Fibroblast of lung (primary cell): ENCODE measurements at regions not wholly inside any gene's neighbourhood (a gene's known extent, or its start where the extent isn't known, plus 50 kb on each side); places are given as distances from the start of the nearest gene placed in this dataset.

Experiments used
- EZH2 ChIP-seq: IDR thresholded peaks from 2 replicates; pipeline ENCODE4 v1.5.1; 2012; ENCODE audit warnings: low read length, control low read depth, mild to moderate bottlenecking; ENCODE audit errors: missing control alignments
- TF ChIP-seq, protein P1 (sequence below), 2 donors: IDR thresholded peaks in 1 of 2; conservative IDR thresholded peaks in 1 of 2; 1 replicate in 1 of 2; 2 replicates in 1 of 2; pipeline ENCODE4 v1.5.1; 2011 to 2012; ENCODE audit warnings: low read length in 2 of 2, control low read depth in 1 of 2, inconsistent platforms in 1 of 2, low read depth in 1 of 2, mild to moderate bottlenecking in 1 of 2

DNA sequence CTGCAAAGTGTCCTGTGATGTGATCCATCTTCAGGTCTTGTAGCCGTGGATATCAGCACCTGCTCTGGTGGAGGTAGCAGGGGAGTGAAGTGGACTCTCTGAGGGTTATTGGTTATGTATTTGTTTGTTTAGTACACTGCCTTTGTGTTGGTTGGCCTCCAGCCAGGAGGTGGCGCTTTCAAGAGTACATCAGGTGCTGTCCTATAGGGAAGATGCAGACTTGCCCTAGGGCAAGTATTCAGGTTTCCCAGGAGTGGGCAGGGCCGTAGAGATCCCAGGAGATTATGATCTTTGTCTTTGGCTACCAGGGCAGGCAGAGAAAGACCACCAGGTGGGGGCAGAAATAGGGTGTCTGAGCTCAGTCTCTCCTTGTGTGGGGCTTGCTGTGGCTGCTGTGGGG lies 411.8 kb downstream of the SOX11 start:
- TF ChIP-seq, protein P1, sequence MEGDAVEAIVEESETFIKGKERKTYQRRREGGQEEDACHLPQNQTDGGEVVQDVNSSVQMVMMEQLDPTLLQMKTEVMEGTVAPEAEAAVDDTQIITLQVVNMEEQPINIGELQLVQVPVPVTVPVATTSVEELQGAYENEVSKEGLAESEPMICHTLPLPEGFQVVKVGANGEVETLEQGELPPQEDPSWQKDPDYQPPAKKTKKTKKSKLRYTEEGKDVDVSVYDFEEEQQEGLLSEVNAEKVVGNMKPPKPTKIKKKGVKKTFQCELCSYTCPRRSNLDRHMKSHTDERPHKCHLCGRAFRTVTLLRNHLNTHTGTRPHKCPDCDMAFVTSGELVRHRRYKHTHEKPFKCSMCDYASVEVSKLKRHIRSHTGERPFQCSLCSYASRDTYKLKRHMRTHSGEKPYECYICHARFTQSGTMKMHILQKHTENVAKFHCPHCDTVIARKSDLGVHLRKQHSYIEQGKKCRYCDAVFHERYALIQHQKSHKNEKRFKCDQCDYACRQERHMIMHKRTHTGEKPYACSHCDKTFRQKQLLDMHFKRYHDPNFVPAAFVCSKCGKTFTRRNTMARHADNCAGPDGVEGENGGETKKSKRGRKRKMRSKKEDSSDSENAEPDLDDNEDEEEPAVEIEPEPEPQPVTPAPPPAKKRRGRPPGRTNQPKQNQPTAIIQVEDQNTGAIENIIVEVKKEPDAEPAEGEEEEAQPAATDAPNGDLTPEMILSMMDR (conservative IDR thresholded peaks at IDR 0.05 in 1 of 2, IDR thresholded peaks at IDR 0.05 in 1 of 2; ENCODE audit: low read depth in 1 of 2, low read length in 2 of 2), result no peak
- TF ChIP-seq EZH2, result no peak
